ENCODE measurements at regions not wholly inside any gene's neighbourhood (a gene's known extent, or its start where the extent isn't known, plus 50 kb on each side); places are given as distances from the start of the nearest gene placed in this dataset.
"Not testable (repeated sequence)": the region's sequence is repeated elsewhere in the genome, so short reads cannot be mapped to it uniquely, and the experiment has no call there.

DNA sequence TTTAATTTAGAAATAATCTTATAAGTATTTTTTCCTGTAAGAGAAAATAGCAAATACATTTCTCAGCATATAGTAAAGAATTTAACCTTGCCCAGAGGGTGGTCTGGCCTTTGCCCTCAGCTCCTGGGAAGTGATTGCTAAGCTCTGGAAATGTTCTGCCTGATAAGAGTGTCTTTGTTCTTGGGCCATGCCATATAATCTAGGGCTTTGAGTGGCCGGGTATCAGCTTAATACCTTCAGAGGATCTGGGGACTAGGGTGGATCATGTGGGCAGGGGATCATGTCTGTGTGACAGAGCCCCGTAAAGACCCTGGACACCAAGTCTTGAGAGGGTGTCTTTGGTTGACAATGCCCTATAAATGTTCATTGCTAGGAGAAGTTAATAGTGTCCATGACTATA, 1032.4 kb upstream of the MIR17HG start:
- DNase-seq: no peak

DNA sequence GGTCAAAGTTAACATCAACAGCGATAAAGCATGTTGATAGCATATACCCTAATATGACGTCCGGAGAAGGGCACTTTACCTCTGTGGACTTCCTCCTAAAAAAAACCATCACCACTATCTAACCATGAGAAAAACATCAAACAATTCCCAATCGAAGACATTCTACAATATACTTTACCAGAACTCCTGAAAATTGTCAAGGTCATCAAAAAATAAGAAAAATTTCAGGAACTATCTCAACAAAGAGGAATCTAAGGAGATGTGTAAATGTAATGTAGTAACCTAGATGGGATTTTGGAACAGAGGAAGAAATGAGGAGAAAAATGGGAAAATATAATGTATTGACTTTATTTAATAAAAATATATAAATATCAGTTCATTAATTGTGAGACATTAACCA, 1026.8 kb upstream of the MIR17HG start:
- no peak for DNase-seq

DNA sequence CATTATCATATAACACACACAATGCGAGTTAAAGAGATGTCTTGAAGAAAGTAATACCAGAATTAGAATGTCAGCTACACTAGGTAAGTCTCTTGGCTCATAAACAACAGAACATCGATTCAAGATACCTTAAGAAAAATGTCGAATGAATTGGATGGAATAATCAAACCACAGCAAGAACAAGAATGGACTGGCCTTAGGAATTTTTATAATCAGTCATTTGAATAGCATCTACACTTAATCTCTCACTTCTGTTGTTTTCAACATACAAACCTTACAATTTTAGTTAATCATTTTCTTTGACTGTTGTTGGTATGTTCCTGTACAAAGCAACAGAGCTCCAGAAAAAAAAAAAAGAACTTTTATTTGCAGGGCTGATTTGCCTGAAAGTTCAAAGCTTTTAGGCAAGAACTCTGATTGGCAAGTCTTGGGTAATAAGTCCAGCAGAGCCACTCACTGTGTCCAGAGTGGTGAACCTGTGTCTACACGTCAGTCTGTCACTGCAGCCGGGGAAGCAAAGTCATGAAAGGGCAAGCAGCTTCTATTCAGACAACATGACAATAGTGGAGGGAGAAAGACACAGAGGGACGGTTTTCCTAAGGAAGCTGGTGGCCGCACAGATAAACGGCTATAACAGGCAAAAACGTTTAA, 1026.1 kb upstream of the MIR17HG start:
- no peak for DNase-seq

DNA sequence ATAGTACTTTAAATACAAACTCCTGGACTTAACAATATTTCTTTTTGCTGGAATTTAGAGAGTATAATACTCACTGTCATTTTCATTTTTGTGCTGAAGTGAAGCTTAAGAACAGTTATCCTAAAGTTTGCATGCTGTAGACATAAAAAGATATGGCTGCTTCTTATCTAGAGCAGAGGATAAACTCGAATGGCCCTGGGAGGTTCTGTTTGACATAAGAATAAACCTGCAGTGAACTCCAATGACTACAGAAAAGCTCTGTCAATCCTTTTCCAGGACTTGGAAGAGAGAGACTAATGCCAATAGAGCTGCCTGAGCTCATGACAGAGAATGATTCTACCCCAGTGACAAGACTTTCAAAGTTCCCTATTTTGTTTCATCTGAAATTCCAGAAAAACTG, 1017.8 kb upstream of the MIR17HG start:
- DNase-seq: no peak

DNA sequence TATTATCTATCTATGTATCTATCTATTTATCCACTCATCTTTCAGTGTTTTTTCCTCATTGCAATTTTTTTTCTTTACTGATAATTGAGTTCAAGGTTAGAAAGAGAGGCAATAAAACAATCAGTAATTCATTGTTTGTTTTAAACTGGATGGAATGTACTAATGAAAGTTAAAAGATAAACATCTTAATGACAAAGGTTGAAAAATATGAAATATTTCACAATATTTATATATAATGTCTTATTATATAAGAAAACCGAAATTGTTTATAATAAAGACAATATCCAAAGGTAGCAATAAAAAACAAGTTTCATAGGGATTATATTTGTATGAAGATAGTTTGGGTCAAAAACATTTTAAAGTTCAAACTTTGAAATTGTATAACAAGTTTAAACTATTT, 1015.5 kb upstream of the MIR17HG start:
- DNase-seq: no peak

DNA sequence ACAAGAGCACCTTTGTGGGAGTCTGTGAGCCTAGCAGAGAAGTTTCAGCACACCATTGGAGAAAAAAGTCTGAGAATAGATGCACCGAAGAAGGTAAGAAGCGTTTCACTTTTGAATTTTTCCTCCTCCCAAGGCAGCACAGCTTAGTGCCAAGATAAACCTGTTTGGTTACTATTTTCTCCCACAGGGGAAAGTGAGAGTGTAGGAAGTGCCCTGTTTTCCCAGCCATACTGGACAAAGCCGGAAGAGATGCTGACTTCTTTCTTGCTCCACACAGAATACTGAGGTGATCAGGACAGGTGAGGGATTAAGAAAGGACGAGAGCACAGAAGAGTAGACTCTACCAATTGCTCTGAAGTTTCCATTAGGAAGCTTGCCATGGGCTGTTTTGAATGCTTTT, 1011.0 kb upstream of the MIR17HG start:
- DNase-seq: no peak

DNA sequence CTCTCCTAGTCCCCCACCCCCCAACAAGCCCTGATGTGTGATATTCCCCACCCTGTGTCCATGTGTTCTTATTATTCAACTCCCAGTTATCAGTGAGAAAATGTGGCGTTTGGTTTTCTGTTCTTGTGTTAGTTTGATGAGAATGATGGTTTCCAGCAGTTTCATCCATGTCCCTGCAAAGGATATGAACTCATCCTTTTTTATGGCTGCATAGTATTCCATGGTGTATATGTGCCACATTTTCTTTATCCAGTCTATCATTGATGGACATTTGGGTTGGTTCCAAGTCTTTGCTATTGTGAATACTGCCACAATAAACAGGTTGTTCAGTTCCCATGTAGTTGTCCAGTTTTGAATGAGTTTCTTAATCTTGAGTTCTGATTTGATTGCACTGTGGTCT, 1006.1 kb upstream of the MIR17HG start:
- DNase-seq: not testable (repeated sequence)

DNA sequence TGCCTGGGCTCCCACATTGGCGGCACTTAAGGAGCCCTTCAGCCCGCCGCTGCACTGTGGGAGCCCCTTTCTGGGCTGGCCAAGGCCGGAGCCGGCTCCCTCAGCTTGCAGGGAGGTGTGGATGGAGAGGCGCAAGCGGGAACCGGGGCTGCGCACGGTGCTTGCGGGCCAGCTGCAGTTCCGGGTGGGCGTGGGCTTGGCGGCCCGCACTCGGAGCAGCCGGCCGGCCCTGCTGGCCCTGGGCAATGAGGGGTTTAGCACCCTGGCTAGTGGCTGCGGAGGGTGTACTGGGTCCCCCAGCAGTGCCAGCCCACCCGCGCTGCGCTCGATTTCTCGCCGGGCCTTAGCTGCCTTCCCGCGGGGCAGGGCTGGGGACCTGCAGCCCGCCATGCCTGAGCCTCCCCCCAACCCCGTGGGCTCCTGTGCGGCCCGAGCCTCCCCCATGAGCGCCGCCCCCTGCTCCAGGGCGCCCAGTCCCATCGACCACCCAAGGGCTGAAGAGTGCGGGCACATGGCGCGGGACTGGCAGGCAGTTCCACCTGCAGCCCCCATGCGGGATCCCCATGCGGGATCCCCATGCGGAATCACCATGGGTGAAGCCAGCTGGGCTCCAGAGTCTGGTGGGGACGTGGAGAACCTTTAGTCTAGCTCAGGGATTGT, 998.9 kb upstream of the MIR17HG start:
- DNase-seq: not testable (repeated sequence)

DNA sequence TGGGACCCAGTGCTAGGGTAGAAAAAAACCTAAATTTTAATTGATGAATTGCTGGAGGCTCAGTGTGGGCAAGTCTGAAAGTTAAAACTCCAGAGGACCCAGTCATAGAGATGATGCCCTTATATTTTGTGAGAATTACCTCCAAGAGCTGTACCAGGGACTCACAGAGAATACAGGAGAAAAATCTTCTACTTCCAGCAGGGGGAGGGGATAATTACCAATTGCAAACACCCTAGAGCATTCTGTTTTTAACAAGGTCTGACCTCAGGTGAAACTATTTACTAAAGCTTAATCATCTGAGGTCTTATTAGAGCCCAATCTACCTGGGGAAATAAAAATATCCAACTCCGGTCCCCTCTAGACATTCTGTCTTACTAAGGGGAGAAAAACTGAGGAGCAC, 994.7 kb upstream of the MIR17HG start:
- DNase-seq: no peak

DNA sequence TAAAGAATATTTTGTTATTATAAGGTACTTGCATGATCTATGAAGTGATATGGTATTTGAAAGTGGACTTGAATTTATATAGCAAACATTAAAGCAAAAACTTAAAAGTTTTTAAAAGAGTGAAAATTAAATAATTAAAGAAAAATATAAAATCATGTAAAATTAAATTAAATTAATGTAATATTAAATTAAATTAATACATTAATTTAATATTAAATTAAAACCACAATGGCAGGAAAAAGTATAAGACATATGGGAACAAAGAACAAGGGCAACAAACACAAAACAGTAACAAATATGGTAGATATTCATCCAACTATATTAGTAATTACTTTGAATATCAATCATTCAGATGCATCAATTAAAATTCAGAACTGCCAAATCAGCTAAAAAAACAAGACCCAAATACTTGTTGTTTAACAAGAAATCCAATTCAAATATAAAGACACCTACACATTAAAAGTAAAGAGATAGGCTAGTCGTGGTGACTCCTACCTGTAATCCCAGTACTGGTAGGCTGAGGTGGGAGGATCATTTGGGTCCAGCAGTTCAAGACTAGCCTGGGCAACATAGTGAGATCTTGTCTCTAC, 992.2 kb upstream of the MIR17HG start:
- no peak for DNase-seq

DNA sequence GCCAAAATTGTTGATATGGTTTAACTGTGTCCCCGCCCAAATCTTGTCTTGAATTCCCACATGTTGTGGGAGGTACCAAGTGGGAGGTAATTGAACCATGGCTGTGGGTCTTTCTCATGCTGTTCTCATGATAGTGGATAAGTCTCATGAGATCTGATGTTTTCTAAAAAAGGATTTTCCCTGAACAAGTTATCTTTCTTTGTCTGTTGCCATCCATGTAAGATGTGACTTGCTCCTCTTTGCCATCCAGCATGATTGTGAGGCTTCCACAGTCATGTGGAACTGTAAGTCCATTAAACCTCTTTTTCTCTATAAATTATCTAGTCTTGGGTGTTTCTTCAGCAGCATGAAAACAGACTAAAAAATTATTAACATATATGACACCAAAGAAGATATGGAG, 986.7 kb upstream of the MIR17HG start:
- no peak for DNase-seq

DNA sequence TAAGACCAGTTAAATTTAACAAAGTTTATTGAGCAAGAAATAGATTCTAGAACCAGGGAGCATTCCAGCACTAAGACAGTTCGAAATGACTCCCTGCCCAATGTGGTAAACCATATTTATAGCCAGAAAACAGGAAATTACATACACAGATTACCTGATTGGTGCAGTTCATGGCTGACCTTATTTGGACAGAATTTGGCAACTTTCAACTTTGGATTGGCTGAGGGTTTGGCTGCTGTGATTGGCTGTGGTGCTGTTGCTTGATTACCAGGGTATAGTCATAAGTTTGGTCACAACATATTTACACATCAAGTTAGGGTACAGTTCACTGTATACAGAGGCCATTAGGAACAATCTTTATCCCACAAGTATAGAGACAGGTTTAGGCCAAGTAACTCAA, 984.8 kb upstream of the MIR17HG start:
- DNase-seq: no peak

DNA sequence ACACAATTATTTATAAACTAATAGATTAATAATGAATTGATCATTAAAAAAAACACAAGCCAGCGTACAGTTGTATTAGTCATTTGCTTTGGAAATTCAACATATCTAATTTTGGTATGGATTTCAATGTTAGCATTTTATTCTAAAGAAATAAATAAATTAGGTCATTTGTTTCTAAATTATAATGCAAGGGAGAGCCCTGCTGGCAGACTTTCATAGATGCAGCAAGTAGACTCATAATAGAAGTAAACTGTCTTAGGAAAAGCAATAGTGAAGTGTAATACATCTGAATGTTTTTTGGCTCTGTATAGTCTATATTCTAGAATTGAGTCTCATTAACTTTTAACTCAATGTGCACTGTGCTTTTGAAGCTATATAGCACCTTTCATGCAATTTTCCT, 982.4 kb upstream of the MIR17HG start:
- no peak for DNase-seq

DNA sequence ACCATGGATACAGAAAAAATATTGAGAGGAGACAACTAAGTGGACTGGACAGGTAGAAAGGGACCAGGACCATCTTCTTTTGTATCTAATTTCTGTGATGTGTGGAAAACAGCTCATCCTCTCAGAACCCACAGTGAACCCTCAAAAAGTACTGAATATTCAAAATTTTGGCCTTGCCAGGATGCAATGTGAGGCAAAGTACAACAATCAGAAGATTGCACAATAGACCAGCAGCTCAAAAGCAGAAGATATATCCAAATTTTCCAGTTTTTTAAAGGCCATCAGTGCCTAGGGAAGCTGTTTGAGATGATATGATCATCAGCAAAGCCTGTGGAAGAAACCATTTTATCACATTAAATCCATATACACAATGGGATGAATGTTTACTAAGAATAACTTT, 973.3 kb upstream of the MIR17HG start:
- no peak for DNase-seq

DNA sequence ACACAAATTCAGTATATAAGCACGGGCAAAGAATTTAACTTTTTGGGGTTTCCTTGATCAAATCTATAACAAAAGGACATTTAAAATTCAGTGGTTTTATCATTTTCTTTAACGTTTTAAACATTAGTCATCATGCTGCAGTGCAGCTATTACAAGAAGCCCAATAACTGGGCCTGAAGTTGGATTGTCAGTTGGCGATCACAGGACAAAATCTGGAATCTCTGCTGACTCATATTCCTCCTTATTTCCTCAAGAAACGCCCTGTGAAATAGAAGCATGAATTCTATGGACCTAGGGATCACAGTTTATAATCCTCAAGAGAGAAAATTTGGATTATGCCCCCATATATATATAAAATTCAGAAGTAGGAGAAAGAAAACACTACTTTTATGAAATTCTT, 971.6 kb upstream of the MIR17HG start:
- no peak for DNase-seq

DNA sequence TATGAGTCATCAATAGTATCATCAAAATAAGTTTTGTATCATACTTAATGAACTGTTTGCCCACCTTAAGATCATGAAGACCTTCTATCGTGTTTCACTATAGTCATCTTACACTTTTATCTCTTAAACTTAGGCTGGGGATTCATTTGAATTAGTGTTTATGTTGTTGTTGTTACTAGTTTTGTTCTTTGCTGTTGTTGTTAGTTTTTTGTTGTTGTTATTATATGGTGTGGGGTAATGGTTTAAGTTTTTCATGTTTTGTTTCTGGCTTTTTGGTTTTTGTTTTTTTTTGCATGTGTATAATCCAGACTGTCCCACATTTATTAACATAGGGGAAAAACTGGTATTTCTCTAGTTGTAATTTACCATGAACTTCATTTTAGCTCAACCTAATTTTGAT, 965.1 kb upstream of the MIR17HG start:
- no peak for DNase-seq

DNA sequence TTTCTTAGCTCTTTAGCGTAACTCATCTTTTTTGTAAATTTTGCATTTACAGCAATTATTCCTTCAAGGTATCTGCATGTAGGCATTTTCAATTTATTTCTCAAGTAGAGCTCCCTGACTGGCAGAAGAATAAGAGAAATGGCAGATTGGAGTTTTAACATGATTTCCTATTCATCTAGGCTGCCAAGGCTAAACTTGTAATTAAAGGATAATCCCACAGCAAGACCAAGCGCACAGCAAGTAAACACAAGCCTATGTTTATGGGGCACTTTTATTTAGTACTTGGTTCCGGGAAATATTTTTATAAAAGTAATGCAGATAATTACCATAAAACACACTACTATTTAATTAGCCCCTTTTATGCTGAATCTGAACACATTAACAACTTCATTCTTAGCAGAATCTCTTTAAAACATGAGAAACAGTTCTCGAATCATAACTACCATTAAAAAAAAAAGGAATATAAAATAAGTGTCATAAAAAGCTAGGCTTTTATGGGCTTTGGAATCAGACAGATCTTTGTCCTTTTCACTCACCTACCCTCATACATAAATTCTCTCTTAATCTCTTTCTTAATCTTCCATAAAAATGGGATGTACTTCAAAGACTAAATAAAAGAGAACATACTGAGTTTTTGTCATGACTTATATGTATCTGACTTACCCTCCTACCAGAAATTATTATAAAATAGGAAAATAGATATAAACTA, 961.6 kb upstream of the MIR17HG start:
- DNase-seq: no peak

DNA sequence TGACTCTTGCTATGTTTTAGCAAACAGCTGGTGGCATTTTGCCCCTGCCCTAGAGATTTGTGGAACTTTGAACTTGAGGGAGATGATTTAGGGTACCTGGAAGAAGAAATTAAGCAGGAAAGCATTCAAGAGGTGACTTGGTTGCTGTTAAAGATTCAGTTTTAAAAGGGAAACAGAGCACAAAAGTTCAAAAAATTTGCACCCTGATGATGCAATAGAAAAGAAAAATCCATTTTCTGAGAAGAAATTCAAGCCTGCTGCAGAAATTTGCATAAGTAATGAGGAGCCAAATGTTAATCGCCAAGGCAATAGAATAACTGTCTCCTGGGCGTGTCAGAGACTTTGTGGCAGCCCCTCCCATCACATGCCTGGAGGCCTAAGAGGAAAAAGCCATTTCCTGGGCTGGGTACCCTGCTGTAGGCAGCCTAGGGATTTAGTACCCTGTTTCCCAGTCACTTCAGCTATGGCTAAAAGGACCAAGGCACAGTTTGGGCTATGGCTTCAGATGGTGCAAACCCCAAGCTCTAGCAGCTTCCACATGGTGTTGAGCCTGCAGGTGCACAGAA, 958.5 kb upstream of the MIR17HG start:
- DNase-seq: no peak

DNA sequence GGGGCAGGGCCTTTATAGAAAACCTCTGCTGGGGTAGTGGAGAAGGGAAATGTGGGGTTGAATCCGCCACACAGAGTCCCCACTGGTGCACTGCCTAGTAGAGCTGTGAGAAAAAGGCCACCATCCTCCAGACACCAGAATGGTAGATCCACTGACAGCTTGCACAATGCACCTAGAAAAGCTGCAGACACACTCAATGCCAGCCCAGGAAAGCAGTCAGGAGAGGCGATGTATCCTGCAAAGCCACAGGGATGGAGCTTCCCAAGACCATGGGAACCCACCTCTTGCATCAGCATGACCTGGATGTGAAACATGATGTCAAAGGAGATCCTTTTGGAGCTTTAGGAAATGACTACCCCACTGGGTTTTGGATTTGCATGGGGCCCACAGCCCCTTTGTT, 958.0 kb upstream of the MIR17HG start:
- DNase-seq: no peak

DNA sequence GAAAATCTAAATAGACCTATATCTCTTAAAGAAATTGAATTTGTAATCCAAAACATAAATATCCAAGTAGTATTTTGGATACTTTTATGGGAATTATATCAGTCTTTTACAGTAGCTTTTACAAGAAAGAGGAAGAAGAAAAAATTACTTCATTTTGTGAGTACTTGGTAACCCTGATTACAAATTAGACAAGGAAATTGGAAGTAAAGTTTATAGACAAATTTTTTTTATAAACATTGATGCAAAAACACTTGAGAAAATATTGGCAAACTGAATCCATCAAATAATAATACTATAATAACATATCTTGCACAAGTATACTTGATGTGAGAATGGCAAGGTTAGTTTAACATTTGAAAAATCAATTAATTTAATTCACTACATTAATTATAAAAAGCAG, 954.1 kb upstream of the MIR17HG start:
- no peak for DNase-seq

DNA sequence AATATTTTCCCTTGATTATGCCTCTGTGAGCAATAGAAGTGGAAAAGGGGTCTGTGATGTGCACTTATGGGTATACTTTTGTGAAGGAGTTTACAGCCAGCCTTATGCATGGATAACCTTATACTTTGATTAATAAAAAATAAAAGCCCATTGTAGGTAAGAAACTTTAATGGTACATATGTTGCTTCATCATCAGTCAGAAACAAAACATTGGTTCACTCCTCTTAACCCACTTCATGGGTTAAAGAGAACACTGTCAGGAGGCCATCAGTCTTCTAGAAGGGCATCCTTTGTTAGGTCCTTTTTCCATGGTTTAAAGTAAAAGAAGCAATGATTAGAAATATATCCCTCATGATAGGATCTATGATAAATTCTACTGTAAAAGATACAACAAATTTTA, 952.1 kb upstream of the MIR17HG start:
- DNase-seq: no peak

DNA sequence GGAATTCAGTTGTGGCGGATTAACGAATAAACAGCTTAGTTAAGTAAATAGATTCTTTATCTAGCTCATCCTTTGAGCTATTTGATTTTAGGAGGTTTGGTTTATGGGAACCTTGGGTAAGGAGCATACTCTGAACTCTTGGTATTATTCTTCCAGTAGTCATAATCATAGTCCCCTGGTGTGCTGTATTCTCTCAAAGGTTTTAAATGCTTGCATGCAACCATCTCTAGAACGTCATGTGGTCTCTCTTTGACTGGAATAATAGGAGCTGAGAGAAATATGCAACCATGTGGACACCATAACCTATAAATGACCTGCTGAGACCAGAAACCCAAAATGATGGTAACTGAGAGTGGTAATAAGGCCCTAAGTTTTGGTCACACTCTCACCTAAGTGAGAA, 951.6 kb upstream of the MIR17HG start:
- no peak for DNase-seq

DNA sequence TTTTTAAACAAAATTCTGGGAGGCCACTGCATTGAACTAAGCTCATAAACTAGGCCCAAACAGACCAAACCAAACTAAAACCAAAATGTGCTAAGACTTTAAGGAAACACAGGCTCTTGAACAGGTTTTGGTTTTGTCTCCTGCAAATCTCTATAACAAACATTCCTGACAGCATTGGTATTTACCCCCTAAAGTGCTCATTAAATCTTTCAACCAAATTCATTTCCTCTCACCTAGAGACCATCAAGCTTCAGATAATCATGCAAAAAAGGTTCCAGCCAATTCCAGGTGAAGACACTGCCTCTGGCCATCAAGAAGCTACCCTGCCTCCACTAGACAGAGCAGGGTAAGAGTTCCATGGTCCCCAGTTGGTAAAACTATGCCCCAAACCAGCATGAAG, 951.2 kb upstream of the MIR17HG start:
- DNase-seq: no peak

DNA sequence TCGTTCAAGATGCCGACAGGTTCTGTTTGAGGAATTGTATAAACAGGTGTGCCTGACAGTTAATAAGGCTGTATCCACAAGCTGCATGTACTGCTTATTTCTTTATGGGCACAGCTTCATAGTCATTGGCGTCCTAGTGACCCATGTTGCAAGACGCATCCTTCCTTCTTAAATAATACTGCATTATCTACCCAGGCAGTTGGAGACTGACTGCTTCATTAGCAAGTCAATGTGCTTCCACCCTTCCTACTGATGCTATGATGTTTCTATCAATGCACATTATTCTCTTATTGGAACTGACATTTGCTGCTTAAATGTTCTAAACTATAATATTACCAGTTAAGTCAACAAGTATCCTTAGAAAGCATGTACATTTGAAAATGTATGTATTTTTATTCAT, 950.0 kb upstream of the MIR17HG start:
- DNase-seq: no peak
